ENCODE measurements at regions not wholly inside any gene's neighbourhood (a gene's known extent, or its start where the extent isn't known, plus 50 kb on each side); places are given as distances from the start of the nearest gene placed in this dataset.
"Not testable (repeated sequence)": the region's sequence is repeated elsewhere in the genome, so short reads cannot be mapped to it uniquely, and the experiment has no call there.

DNA sequence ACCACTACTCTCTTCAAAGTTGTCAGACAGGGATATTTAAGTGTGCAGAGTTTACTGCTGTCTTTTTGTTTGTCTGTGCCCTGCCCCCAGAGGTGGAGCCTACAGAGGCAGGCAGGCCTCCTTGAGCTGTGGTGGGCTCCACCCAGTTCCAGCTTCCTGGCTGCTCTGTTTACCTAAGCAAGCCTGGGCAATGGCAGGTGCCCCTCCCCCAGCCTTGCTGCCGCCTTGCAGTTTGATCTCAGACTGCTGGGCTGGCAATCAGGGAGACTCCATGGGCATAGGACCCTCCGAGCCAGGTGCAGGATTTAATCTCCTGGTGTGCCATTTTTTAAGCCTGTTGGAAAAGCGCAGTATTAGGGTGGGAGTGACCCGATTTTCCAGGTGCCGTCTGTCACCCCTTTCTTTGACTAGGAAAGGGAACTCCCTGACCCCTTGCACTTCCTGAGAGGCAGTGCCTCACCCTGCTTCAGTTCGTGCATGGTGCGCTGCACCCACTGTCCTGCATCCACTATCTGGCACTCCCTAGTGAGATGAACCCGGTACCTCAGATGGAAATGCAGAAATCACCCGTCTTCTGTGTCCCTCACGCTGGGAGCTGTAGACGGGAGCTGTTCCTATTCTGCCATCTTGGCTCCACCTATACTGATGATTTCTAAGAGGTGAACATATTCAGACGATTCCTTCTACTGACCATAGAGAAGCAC is 167.6 kb downstream of the CXXC4 start:
- DNase-seq, result not testable (repeated sequence)

DNA sequence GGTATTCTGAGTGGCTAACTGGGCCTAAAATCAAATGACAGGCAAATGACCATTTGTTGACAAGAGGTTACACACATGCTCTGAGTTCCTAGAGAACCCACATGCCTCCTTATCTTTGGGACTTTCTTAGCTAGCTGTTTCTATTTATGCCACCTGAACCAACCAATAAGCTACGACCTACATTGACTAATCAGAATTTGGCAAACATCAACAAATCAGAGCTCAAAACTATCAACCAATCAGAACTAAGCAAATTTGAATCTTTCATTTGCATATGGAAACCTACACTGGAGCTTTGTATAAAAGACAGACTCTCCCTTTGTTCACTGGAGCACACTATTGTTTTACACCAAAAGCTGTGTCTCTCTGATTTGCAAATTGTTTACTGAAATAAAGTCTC is 192.0 kb downstream of the CXXC4 start:
- no peak for DNase-seq

DNA sequence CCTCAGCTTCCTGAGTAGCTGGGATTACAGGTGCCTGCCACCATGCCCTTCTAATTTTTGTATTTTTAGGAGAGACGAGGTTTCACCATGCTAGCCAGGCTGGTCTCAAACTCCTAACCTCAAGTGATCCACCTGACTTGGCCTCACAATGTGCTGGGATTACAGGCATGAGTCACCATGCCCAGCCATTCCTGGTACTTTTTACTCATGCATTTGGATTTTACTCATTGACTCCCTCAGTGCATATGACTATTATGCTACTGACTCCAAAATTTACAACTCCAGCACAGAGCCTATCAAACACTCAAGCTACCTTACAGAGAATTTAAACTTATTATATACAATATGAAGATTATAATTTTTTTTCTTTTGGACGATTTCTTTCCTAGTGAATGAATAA is 199.9 kb downstream of the CXXC4 start:
- DNase-seq, result no peak

- DNase-seq, result no peak
Observed at GRCh38 chr4:104286867-104287266, 207.8 kb downstream of the CXXC4 start.

GRCh38 chr4:104283303-104283702 is 211.4 kb downstream of the CXXC4 start:
- DNase-seq, result no peak

DNA sequence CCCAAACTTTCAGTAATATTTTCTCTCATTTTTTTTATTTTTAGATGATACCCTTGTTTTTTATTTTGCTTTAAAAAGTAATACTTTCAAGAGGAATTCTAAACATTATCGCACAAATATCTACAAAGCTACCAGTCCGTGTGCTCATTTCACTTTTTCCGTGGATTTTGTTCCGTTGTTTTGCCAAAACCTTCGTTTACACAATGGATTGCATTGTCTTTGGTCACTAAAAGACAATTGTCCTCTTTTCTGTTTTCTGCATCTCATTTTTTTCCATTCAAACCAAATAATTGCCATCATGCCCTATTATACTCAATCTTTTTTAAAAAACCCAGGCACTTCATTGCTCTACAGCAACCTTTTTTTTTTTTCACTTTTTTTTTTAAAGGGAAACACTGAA is 214.9 kb downstream of the CXXC4 start:
- no peak for DNase-seq

DNA sequence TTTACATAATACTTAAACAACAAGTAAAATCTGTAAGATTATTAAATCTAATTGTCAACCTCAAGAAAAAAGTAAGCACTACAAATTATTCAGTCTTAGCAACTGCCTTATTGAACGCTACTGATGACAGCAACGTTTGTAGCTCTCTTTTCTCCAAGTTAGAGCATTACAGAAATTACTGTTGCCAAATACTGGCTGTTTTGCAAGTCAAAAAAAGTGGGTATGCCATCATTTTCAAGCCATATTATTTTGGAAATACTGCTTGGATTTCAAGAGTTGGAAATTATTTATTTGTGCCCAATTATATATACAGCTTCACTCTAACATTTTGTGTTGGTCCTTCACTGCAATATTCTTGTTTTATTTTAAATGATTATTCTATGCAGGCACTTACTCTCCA is 221.7 kb downstream of the CXXC4 start:
- no peak for DNase-seq

DNA sequence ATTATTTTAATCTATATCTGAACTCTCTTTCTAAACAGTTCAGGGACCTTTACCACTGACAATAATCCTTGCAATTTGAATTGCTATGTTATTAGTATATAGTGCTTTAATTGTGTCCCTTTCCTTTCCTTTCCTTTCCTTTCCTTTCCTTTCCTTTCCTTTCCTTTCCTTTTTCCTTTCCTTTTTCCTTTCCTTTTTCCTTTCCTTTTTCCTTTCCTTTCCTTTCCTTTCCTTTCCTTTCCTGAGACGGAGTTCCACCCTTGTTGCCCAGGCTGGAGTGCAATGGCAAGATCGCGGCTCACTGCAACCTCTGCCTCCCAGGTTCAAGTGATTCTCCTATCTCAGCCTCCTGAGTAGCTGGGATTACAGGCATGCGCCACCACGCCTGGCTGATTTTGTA is 225.1 kb downstream of the CXXC4 start:
- not testable (repeated sequence) for DNase-seq

DNA sequence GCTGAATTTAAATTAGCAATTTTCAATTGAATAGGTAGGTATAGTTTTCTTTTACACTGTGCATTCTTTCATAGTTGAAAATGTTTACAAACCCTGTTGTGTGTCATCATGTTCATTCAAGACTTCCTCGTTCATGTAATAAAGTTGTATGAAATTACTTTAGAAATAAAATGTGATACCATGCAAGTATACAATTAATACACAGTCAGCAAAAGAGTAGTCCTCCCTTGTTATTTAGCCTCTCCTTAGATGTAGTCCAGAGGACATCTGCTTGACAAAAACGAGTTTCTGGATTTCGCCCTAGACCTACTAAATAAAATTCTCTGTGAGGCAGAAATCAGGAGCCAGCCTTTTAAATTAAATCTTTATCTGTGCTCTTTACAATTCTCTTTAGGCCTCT is 231.6 kb downstream of the CXXC4 start:
- no peak for DNase-seq

DNA sequence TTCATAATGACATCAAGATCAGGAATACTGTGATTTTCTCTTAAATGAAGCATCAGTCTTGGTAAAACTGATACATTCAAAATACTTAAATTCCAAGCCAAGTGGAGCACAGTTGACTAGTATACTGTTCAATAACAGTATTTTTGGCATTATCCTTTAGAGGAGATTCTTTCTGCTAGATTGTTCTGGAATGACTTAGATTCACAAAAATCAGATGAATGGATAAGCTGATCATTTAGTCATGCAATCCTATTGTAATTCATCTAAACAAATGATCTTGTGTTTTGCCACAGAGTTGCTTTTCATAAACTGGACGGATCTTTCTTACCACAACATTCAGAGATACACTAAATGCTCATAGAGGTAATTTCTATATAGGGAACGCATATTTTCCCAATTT is 232.0 kb downstream of the CXXC4 start:
- no peak for DNase-seq

DNA sequence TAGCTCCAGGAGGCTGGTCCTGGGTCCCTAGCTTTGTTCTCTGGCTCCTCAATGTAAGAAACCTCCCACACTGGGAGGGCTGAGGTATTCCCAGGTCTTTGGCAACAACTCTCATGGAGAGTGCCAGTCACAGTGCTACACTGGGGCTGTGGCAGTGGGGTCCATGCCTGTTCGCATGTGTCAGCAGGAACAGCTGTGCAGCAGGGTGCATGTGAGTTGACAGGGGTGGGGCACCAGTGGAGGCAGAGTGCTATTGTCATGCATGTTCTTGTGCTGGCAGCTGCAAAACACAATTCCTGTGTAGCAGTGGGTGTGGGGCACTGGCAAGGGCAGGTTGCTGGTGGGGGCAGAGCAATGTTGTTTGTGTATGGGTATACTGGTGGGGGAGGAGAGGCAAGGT is 246.0 kb downstream of the CXXC4 start:
- no peak for DNase-seq

- DNase-seq, result no peak
Observed at GRCh38 chr4:104235967-104236366, 258.7 kb downstream of the CXXC4 start.

DNA sequence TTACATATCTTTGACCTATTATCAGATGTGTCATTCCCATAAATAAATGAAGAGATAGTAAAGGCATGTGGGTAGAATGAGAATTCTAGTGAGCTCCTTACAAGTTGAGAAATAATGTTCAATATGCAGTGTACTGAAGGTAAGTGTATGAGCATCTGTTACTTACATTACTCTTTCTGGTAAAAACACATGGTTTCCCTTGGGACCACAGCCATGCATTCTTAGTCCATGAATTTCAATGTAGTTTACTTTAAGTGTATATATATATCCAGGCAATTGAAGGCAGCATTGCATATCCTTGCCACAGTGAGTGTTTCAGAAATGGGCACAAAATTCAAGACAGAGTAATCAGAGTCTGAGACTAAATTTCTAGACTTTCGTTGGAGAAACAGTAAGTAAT is 277.2 kb downstream of the CXXC4 start:
- DNase-seq, result no peak

GRCh38 chr4:104211657-104212056 is 283.0 kb downstream of the CXXC4 start:
- DNase-seq, result no peak

DNA sequence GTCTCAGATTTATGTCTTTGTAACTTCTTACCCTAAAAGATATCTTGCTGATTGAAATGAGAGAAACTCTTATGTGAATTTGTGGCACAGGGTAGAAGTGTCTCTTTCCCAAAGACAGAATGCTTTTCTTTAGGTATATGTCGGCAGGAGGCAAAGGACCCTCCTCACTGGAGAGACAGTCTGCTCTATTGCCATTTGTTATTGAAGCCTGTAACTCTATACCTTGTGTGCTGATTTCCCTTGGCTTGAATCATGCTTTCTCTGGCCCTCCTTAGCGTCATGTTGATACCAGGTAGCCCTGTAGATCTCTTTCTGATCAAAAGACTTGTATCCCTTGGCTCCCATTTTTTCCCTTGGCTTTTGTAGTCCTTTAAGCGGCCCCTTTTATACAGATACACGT is 284.3 kb downstream of the CXXC4 start:
- DNase-seq, result no peak

GRCh38 chr4:104206784-104207183 is 287.9 kb downstream of the CXXC4 start:
- DNase-seq, result no peak

GRCh38 chr4:104205116-104205515 is 289.6 kb downstream of the CXXC4 start:
- DNase-seq, result no peak

DNA sequence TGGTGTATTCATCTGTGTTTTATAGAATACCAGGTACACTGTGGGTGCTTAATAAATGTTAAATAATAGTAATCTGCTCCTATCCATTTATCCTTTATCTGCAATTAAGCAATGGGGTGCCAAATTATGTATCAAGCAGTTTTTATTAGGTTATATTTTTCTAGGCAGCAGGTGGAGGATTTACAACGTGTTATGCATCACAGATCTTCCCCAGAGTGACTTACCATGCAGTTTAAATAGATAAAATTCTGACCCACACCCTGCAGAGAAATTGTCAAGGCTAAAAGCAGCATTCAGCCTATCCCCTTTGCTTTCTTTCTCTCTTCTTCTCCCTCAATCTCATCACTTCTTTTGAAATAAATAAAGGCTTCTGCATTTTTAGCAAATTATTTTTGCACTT is 306.4 kb downstream of the CXXC4 start:
- no peak for DNase-seq

- DNase-seq, result no peak
Observed at GRCh38 chr4:104169437-104169836, 325.3 kb downstream of the CXXC4 start.

GRCh38 chr4:104166749-104167148 is 327.9 kb downstream of the CXXC4 start:
- no peak for DNase-seq

GRCh38 chr4:104163820-104164219 is 330.9 kb downstream of the CXXC4 start:
- no peak for DNase-seq

DNA sequence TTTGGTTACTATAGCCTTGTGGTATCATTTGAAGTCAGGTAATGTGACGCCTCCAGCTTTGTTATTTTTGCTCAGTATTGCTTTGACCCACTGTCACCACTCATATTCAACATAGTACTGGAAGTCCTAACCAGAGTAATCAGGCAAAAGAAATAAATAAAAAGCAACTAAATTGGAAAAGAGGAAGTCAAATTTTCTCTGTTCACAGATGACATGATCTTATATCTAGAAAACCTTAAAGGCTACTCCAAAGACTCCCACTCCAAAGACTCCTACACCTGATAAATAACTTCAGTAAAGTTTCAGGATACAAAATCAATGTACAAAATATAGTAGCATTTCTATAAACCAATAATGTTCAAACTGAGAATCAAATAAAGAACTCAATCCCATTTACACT is 348.6 kb downstream of the CXXC4 start:
- DNase-seq, result no peak

- DNase-seq, result no peak
Observed at GRCh38 chr4:104138116-104138515, 356.6 kb downstream of the CXXC4 start.

GRCh38 chr4:104129243-104129642 is 365.5 kb downstream of the CXXC4 start:
- no peak for DNase-seq

DNA sequence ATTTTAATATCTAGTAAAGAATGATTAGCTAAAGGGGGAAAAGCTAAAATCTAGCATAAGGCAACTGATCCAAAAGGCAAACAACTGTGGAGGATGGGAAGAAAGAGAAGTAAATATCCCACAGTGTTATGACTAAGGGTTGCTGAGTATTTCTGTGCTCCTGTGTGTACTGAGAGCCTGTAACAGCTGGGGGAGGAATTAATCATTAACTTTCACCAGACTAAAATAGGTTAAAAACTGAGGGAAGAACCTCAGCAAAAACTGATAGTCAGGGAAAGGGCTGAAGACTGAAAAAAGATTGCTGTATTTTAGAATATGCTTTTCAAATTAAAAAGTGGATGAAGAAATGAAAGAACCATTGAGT is 365.9 kb downstream of the CXXC4 start:
- DNase-seq, result no peak
